Fibroblast of lung (primary cell): ENCODE measurements at regions not wholly inside any gene's neighbourhood (a gene's known extent, or its start where the extent isn't known, plus 50 kb on each side); places are given as distances from the start of the nearest gene placed in this dataset.

Experiments used
- DNase-seq, 2 donors: peaks; one replicate each; pipeline versions ENCODE4 v3.0.0 to v3.0.0-alpha.2; 2010; ENCODE audit warnings: low read depth in 2 of 2
- H2AFZ ChIP-seq: 2 replicates; pipeline ENCODE4 v1.5.1; 2012; ENCODE audit warnings: low read length, control low read depth, inconsistent platforms
- H3K27ac ChIP-seq: 2 replicates; pipeline ENCODE4 v1.5.1; 2011; ENCODE audit warnings: low read length, control low read depth; ENCODE audit not compliant: insufficient read depth
- H3K27me3 ChIP-seq: 2 replicates; pipeline ENCODE4 v1.5.1; 2011; ENCODE audit warnings: mild to moderate bottlenecking, low read length; ENCODE audit not compliant: control insufficient read depth, insufficient read depth
- H3K36me3 ChIP-seq: 2 replicates; pipeline ENCODE4 v1.5.1; 2011; ENCODE audit warnings: low read length; ENCODE audit not compliant: control insufficient read depth, insufficient read depth
- H3K4me1 ChIP-seq: 2 replicates; pipeline ENCODE4 v1.5.1; 2011; ENCODE audit warnings: low read length; ENCODE audit not compliant: control insufficient read depth, insufficient read depth; ENCODE audit errors: extremely low read depth
- H3K4me2 ChIP-seq: 2 replicates; pipeline ENCODE4 v1.5.1; 2011; ENCODE audit warnings: low read length, control low read depth; ENCODE audit not compliant: insufficient read depth; ENCODE audit errors: extremely low read depth
- H3K4me3 ChIP-seq, 4 experiments: fragments of 200-600 bp in 1 of 4; sonication (generic) in 1 of 4; replicated peaks in 1 of 4; 2 replicates each; pipeline ENCODE4 v1.5.1; 2011 to 2016; ENCODE audit warnings: low read length in 4 of 4, low read depth in 3 of 4, mild to moderate bottlenecking in 3 of 4, control low read depth in 2 of 4, inconsistent platforms in 1 of 4, mixed read lengths in 1 of 4; ENCODE audit not compliant: insufficient read depth in 1 of 4; ENCODE audit errors: control extremely low read depth in 1 of 4
- H3K79me2 ChIP-seq: 2 replicates; pipeline ENCODE4 v1.5.1; 2012; ENCODE audit warnings: mild to moderate bottlenecking, low read length, inconsistent platforms; ENCODE audit not compliant: control insufficient read depth, insufficient read depth
- H3K9ac ChIP-seq: 2 replicates; pipeline ENCODE4 v1.5.1; 2011; ENCODE audit warnings: mild to moderate bottlenecking, low read length, control low read depth; ENCODE audit not compliant: insufficient read depth
- H3K9me3 ChIP-seq: 2 replicates; pipeline ENCODE4 v1.5.1; 2012; ENCODE audit warnings: low read depth, low read length; ENCODE audit not compliant: control insufficient read depth, insufficient read depth
- H4K20me1 ChIP-seq: 2 replicates; pipeline ENCODE4 v1.5.1; 2011; ENCODE audit warnings: low read length; ENCODE audit not compliant: control insufficient read depth, insufficient read depth; ENCODE audit errors: extremely low read depth
- EZH2 ChIP-seq: IDR thresholded peaks from 2 replicates; pipeline ENCODE4 v1.5.1; 2012; ENCODE audit warnings: low read length, control low read depth, mild to moderate bottlenecking; ENCODE audit errors: missing control alignments
- TF ChIP-seq, protein P1 (sequence below), 2 donors: IDR thresholded peaks in 1 of 2; conservative IDR thresholded peaks in 1 of 2; 1 replicate in 1 of 2; 2 replicates in 1 of 2; pipeline ENCODE4 v1.5.1; 2011 to 2012; ENCODE audit warnings: low read length in 2 of 2, control low read depth in 1 of 2, inconsistent platforms in 1 of 2, low read depth in 1 of 2, mild to moderate bottlenecking in 1 of 2

DNA sequence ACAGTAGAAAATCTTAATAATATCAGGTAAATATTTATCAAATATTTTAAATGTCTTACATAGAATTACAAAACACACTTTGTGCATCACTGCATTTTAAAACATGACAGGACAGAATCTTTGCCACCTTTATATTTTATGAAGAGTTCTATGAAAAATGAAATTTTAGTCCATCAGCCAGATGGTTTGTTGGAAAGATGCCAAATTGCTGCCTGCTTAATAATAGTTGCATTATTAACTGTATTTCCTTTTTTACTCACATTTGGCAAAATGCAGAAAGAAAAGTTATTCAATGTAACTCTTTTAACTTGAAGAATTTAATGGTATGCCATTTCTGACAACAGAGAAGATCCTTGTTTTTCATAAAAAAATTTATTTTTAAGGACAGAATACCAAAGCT, 1271.6 kb downstream of the NSUN3 start:
- H3K4me2 ChIP-seq, result no peak overlapping the region
- H4K20me1 ChIP-seq, result no peaks in the 10 kb centered on the region
- H3K36me3 ChIP-seq, result no peaks in the 10 kb centered on the region
- H3K79me2 ChIP-seq, result no peaks in the 10 kb centered on the region
- H3K9me3 ChIP-seq, result no peaks in the 10 kb centered on the region
- H2AFZ ChIP-seq, result no peak overlapping the region
- no peak overlapping the region for H3K4me3 ChIP-seq
- H3K9ac ChIP-seq, result no peak overlapping the region
- TF ChIP-seq EZH2, result no peak
- no peaks in the 10 kb centered on the region for H3K4me1 ChIP-seq
- no peaks in the 10 kb centered on the region for H3K27me3 ChIP-seq
- DNase-seq, result no peak
- H3K27ac ChIP-seq, result no peak overlapping the region

- Histone ChIP-seq H3K9ac (no peak overlapping the region), H2AFZ (no peak overlapping the region), H3K4me1 (no peaks in the 10 kb centered on the region), H4K20me1 (no peaks in the 10 kb centered on the region), H3K27me3 (no peaks in the 10 kb centered on the region), H3K4me2 (no peak overlapping the region), H3K36me3 (no peaks in the 10 kb centered on the region), H3K79me2 (no peaks in the 10 kb centered on the region), H3K9me3 (no peaks in the 10 kb centered on the region), H3K4me3 (no peak overlapping the region), H3K27ac (no peak overlapping the region)
- TF ChIP-seq, protein P1, sequence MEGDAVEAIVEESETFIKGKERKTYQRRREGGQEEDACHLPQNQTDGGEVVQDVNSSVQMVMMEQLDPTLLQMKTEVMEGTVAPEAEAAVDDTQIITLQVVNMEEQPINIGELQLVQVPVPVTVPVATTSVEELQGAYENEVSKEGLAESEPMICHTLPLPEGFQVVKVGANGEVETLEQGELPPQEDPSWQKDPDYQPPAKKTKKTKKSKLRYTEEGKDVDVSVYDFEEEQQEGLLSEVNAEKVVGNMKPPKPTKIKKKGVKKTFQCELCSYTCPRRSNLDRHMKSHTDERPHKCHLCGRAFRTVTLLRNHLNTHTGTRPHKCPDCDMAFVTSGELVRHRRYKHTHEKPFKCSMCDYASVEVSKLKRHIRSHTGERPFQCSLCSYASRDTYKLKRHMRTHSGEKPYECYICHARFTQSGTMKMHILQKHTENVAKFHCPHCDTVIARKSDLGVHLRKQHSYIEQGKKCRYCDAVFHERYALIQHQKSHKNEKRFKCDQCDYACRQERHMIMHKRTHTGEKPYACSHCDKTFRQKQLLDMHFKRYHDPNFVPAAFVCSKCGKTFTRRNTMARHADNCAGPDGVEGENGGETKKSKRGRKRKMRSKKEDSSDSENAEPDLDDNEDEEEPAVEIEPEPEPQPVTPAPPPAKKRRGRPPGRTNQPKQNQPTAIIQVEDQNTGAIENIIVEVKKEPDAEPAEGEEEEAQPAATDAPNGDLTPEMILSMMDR (conservative IDR thresholded peaks at IDR 0.05 in 1 of 2, IDR thresholded peaks at IDR 0.05 in 1 of 2; ENCODE audit: low read depth in 1 of 2, low read length in 2 of 2), result no peak
- TF ChIP-seq EZH2, result no peak
- DNase-seq, result no peak
Observed at GRCh38 chr3:95335517-95335916, 1272.7 kb downstream of the NSUN3 start.

GRCh38 chr3:95338446-95338845, 1275.6 kb downstream of the NSUN3 start:
- Histone ChIP-seq H3K79me2 (no peaks in the 10 kb centered on the region), H3K9me3 (no peaks in the 10 kb centered on the region), H4K20me1 (no peaks in the 10 kb centered on the region), H3K4me3 (no peak overlapping the region), H2AFZ (no peak overlapping the region), H3K4me2 (no peak overlapping the region), H3K9ac (no peak overlapping the region), H3K27me3 (no peaks in the 10 kb centered on the region), H3K36me3 (no peaks in the 10 kb centered on the region), H3K4me1 (no peaks in the 10 kb centered on the region), H3K27ac (no peak overlapping the region)
- DNase-seq, result no peak
- TF ChIP-seq, protein P1 (conservative IDR thresholded peaks at IDR 0.05 in 1 of 2, IDR thresholded peaks at IDR 0.05 in 1 of 2; ENCODE audit: low read depth in 1 of 2, low read length in 2 of 2), result no peak
- no peak for TF ChIP-seq EZH2

DNA sequence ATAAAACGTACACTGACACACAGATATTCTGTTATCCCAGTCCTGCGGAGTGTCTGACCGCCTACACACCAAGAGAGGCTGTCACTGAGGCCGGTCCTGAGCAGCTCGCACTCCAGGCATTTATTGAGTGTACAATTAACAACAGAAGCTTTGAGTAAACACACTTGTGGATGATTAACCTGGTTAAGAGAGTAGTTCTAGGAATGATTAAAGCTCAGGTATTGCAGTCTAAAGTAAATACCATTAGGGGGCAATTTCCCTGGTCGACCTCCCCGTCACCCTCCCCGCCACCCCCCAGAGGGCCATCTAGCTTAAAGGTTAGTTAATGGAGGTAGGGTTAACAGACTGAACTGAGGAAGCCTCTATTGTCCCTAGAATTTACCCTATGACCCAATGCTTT, 1278.5 kb downstream of the NSUN3 start:
- H3K4me2 ChIP-seq, result no peak overlapping the region
- no peak for DNase-seq
- TF ChIP-seq, protein P1 (conservative IDR thresholded peaks at IDR 0.05 in 1 of 2, IDR thresholded peaks at IDR 0.05 in 1 of 2; ENCODE audit: low read depth in 1 of 2, low read length in 2 of 2), result no peak
- TF ChIP-seq EZH2, result no peak
- no peaks in the 10 kb centered on the region for H3K27me3 ChIP-seq
- no peak overlapping the region for H3K9ac ChIP-seq
- H3K27ac ChIP-seq, result no peak overlapping the region
- no peaks in the 10 kb centered on the region for H4K20me1 ChIP-seq
- no peaks in the 10 kb centered on the region for H3K4me1 ChIP-seq
- H2AFZ ChIP-seq, result no peak overlapping the region
- no peaks in the 10 kb centered on the region for H3K9me3 ChIP-seq
- H3K36me3 ChIP-seq, result no peaks in the 10 kb centered on the region
- no peaks in the 10 kb centered on the region for H3K79me2 ChIP-seq
- H3K4me3 ChIP-seq, result no peak overlapping the region
